NCI-H2171 (cell line): ENCODE measurements at regions not wholly inside any gene's neighbourhood (a gene's known extent, or its start where the extent isn't known, plus 50 kb on each side); places are given as distances from the start of the nearest gene placed in this dataset.
"Not testable (repeated sequence)": the region's sequence is repeated elsewhere in the genome, so short reads cannot be mapped to it uniquely, and the experiment has no call there.

Experiments used
- DNase-seq: peaks from one replicate; lab custom pipeline; 2025; lab: John Stamatoyannopoulos, UW

DNA sequence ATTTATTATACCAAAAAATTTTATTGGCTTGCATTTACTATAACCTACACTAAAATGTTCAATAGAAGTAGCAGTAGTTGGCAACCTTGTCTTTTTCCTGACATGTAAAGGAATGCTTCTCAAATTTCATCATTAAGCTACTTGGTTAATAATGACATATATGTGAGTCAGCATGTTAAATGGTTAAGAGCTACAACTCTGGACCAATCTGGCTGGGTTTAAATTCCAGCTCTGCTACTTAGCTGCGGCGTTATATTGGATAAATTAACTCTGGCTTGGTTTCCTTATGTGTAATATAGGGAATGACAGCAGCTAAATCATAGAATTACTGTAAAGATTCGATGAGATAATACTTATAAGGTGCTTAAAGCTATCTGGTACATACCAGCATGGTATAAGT lies 53.7 kb upstream of the OTOGL start:
- no peak for DNase-seq

DNA sequence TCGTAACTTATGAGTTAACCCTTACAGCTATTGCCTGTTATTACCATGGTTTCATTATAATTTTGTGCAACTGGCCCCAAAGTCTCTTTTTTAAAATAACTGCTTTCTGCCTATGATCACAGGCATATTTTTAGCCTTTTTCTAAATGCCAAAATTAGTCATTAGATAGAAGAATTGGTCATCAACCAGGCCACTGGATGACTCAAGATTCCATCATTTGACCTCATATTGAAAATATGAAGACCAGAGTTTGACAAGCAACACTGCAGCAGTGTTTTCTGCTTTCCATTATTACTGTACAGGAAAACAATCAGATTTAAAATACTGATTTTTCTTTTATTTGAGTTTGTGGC lies 54.7 kb upstream of the OTOGL start:
- no peak for DNase-seq

- DNase-seq: no peak
Observed at GRCh38 chr12:80041692-80042091, 57.6 kb upstream of the OTOGL start.

GRCh38 chr12:80041071-80041470 lies 58.3 kb upstream of the OTOGL start:
- DNase-seq: no peak

- no peak for DNase-seq
Observed at GRCh38 chr12:80040075-80040738, 59.1 kb upstream of the OTOGL start.

- no peak for DNase-seq
Observed at GRCh38 chr12:80038062-80038560, 61.2 kb upstream of the OTOGL start.

GRCh38 chr12:80033448-80033847 lies 65.9 kb upstream of the OTOGL start:
- DNase-seq: no peak

- DNase-seq: no peak
Observed at GRCh38 chr12:80032946-80033345, 66.4 kb upstream of the OTOGL start.

GRCh38 chr12:80031229-80031628 lies 68.1 kb upstream of the OTOGL start:
- DNase-seq: no peak

- no peak for DNase-seq
Observed at GRCh38 chr12:80025638-80026037, 73.7 kb upstream of the OTOGL start.

DNA sequence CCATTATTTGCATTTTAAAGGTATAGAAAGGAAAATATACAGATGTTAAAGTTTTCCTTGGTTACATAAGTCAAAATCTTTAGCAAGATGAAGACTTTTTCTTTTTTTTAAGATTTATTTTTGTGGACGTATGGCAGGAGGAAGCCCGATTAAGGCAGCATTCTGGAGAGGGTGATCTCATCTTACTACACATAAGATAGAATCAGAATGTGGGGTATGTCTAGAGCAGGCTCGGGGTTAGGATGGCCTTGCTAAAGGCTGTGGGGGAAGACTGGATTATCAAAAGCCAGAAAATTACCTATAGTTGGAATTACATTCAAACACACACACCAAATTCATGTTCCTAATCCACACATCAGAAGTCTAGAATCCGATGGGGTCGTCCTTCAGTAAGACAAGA lies 79.6 kb upstream of the OTOGL start:
- DNase-seq: no peak

DNA sequence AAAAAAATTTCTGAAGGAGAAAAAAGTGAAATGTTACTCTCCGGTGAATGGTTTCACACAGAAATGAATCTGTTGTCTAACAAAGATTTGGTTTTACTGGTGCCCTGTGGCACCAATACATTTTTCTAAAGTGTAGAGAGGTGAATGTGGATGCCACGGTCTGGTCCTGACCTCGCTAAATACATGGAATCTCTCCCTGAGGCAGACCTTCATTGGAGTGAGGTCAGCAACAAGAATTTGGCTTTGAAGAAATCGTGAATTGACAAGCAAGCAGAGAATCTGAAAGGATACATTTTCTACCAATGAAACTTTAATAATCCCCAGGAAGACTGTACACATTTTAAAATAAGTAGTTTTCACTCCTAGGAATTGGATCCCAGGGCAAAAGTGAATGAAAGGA lies 81.2 kb upstream of the OTOGL start:
- DNase-seq: no peak

GRCh38 chr12:80017261-80017870 lies 82.0 kb upstream of the OTOGL start:
- DNase-seq: no peak

- DNase-seq: no peak
Observed at GRCh38 chr12:80016684-80017083, 81.8 kb upstream of the PPP1R12A start.

- no peak for DNase-seq
Observed at GRCh38 chr12:80015660-80016059, 80.8 kb upstream of the PPP1R12A start.

GRCh38 chr12:80003744-80004143 lies 68.8 kb upstream of the PPP1R12A start:
- DNase-seq: not testable (repeated sequence)

DNA sequence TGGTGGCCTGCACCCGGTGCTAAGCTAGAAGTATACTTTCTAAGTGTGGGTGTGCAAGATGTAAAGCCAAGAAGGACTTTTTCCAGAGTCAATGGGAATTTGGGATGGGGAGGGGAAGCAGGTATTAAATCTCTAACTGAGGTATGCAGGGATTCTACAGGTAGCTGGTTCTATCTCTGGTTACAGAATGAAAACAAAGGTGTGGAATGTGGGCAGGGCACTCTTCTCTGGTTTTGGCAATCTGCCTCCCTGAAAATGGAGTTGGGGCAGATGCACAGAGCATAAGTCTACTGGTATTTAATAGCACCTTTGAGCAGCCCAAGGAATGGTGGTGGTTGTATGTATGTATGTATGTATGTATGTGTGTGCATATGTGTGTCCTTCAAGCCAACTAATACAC lies 66.7 kb upstream of the PPP1R12A start:
- DNase-seq: peak; percentile 1

GRCh38 chr12:80000831-80001230 lies 65.9 kb upstream of the PPP1R12A start:
- no peak for DNase-seq

GRCh38 chr12:79998554-79998953 lies 63.7 kb upstream of the PPP1R12A start:
- DNase-seq: no peak

DNA sequence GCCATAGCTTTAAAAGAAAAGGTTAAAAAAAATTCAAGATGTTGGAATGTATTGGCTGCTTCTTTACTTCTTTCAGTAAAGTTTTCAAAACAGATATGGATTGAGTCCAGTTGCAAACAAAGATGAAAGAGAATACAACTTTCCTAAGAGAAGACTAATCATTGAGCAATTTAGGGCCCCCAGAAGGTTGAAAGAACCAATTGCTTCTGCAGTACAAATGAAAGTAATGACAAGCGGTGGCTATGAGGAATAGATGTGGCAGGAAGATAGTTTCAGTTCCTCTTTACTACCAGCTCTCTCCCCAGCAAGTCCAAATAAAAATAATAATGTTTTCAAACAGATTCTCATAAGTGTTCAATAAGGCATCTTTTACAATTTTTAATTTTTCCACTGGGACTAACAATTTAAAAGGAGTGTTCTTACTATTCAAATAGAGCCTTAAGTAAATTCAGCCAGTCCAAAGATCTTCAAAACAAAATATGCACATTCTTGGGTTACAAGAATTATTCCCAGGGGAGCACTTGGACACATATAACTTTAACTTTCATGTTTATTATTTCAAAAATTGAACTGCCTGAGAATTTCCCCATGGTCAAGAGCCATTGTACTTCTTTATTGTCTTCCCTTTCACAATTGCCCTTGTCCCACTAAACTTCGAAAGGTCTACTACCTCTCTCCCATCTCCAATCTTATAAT lies 62.3 kb upstream of the PPP1R12A start:
- DNase-seq: no peak

DNA sequence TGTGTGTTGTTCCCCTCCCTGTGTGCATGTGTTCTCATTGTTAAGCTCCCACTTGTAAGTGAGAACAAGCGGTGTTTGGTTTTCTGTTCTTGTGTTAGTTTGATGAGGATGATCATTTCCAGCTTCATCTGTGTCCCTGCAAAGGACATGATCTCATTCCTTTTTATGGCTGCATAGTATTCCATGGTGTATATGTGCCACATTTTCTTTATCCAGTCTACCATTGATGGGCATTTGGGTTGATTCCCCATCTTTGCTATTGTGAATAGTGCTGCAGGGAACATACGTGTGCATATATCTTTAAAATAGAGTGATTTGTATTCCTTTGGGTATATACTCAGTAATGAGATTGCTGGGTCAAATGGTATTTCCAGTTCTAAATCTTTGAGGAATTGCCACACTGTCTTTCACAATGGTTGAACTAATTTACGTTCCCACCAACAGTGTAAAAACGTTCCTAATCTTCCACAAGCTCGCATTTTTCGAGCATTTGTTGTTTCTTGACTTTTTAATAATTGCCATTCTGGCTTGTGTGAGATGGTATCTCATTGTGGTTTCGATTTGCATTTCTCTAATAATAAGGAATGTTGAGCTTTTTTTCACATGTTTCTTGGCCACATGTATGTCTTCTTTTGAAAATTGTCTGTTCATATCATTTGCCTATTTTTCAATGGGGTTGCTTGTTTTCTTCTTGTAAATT lies 60.6 kb upstream of the PPP1R12A start:
- not testable (repeated sequence) for DNase-seq

DNA sequence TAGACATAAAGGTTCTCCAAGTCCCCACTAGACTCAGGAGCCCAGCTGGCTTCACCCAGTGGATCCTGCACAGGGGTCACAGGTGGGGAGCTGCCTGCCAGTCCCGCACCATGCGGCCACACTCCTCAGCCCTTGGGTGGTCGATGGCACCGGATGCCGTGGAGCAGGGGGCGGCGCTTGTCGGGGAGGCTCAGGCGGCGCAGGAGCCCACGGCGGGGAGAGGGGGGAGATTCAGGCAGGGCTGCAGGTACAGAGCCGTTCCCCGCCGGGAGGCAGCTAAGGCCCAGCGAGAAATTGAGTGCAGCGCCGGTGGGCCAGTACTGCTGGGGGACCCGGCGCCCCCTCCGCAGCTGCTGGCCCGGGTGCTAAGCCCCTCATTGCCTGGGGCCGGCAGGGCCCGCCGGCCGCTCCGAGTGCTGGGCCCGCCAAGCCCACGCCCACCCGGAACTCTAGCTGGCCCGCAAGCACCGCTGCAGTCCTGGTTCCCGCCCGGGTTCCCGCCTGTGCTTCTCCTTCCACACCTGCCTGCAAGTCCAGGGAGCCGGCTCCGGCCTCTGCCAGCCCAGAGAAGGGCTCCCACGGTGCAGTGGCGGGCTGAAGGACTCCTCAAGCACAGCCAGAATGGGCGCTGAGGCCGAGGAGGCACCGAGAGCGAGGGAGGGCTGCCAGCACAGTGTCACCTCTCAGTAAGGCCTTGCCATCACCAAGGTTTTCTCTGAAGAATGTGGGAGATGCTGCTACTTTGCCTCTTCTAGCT lies 58.4 kb upstream of the PPP1R12A start:
- no peak for DNase-seq
